Loucy (cell line): ENCODE measurements at regions not wholly inside any gene's neighbourhood (a gene's known extent, or its start where the extent isn't known, plus 50 kb on each side); places are given as distances from the start of the nearest gene placed in this dataset.

ENCODE experiments used
- EZH2phosphoT487 ChIP-seq: fragments of 200-600 bp; IDR thresholded peaks from 2 replicates; pipeline ENCODE4 v1.6.1; 2018; ENCODE audit warnings: antibody characterized with exemption, mild to moderate bottlenecking, moderate library complexity, borderline replicate concordance
- TF ChIP-seq, protein P1 (sequence below): fragments of 200-600 bp; sonication (generic); conservative IDR thresholded peaks from 2 replicates; pipeline ENCODE4 v1.5.1; 2014; ENCODE audit warnings: mild to moderate bottlenecking, antibody characterized with exemption, low read length

DNA sequence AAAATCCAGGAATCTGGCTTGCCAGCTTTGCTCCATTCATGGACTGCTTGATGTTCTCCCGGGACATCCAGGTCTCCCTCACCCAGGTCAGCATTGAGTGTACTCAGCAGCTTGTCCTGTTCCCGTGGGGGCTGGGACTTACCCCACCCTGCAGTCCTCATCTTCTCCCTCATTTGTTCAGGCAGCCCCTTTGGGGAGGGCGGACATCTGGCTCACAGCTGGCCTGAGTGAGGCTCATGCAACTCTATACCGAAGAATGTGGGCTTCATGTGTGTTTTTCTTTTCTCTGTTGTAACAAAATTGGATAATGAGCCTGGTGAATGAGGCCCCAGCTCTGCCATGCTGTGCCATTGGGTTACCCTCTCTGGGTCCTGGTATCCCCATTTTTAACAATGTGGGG, 227.7 kb upstream of the TENM4 start:
- TF ChIP-seq, protein P1, sequence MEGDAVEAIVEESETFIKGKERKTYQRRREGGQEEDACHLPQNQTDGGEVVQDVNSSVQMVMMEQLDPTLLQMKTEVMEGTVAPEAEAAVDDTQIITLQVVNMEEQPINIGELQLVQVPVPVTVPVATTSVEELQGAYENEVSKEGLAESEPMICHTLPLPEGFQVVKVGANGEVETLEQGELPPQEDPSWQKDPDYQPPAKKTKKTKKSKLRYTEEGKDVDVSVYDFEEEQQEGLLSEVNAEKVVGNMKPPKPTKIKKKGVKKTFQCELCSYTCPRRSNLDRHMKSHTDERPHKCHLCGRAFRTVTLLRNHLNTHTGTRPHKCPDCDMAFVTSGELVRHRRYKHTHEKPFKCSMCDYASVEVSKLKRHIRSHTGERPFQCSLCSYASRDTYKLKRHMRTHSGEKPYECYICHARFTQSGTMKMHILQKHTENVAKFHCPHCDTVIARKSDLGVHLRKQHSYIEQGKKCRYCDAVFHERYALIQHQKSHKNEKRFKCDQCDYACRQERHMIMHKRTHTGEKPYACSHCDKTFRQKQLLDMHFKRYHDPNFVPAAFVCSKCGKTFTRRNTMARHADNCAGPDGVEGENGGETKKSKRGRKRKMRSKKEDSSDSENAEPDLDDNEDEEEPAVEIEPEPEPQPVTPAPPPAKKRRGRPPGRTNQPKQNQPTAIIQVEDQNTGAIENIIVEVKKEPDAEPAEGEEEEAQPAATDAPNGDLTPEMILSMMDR = no peak
- no peak for TF ChIP-seq EZH2phosphoT487
